A549 (cell line): ENCODE measurements at regions not wholly inside any gene's neighbourhood (a gene's known extent, or its start where the extent isn't known, plus 50 kb on each side); places are given as distances from the start of the nearest gene placed in this dataset.

Experiments
- BHLHE40 ChIP-seq: IDR thresholded peaks from 2 replicates; pipeline ENCODE4 v1.6.1; 2012; ENCODE audit warnings: low read depth, low read length, inconsistent platforms
- HDAC2 ChIP-seq: fragments of 200-600 bp; sonication (generic); IDR thresholded peaks from 2 replicates; pipeline ENCODE4 v1.6.1; 2016
- HES2 ChIP-seq: fragments of >200 bp; sonication (Bioruptor Twin); formaldehyde crosslinking; IDR thresholded peaks from 2 replicates; pipeline ENCODE4 v1.6.1; 2016
- HEYL ChIP-seq: fragments of 250-450 bp; sonication (Bioruptor Pico); IDR thresholded peaks from 2 replicates; pipeline ENCODE4 v1.8.0; 2021; ENCODE audit warnings: mild to moderate bottlenecking, moderate library complexity
- HOXB13 ChIP-seq: fragments of 250-450 bp; sonication (Bioruptor Pico); IDR thresholded peaks from 2 replicates; pipeline ENCODE4 v1.5.0; 2020; ENCODE audit warnings: low read depth, mild to moderate bottlenecking, moderate library complexity
- MAFK ChIP-seq: fragments of 450-650 bp; IDR thresholded peaks from 2 replicates; pipeline ENCODE4 v1.6.1; 2014; ENCODE audit not compliant: partially characterized antibody
- NR3C1 ChIP-seq: fragments of >200 bp; sonication (Bioruptor Twin); formaldehyde crosslinking; IDR thresholded peaks from 3 replicates; pipeline ENCODE4 v1.6.1; 2017
- POLR2A ChIP-seq: IDR thresholded peaks from 2 replicates; pipeline ENCODE4 v1.6.1; 2012; ENCODE audit warnings: mild to moderate bottlenecking, low read length
- POLR2AphosphoS2 ChIP-seq: conservative IDR thresholded peaks from 2 replicates; pipeline ENCODE4 v1.6.1; 2012; ENCODE audit warnings: low read length, improper control_type of control experiment, inconsistent platforms
- RAD21 ChIP-seq, 2 experiments: fragments of >200 bp in 1 of 2; sonication (Bioruptor Twin) in 1 of 2; formaldehyde crosslinking in 1 of 2; IDR thresholded peaks in 1 of 2; conservative IDR thresholded peaks in 1 of 2; 2 replicates in 1 of 2; 3 replicates in 1 of 2; pipeline ENCODE4 v1.6.1; 2012 to 2018; ENCODE audit warnings: inconsistent platforms in 1 of 2
- RCOR1 ChIP-seq: fragments of 150-350 bp; IDR thresholded peaks from 2 replicates; pipeline ENCODE4 v1.6.1; 2014; ENCODE audit warnings: antibody characterized with exemption, low read length, low read depth
- ZC3H11A ChIP-seq: fragments of 450-650 bp; IDR thresholded peaks from 2 replicates; pipeline ENCODE4 v1.6.1; 2014; ENCODE audit warnings: antibody characterized with exemption, mild to moderate bottlenecking
- TF ChIP-seq, protein P1 (sequence below): fragments of >200 bp; sonication (Bioruptor Twin); formaldehyde crosslinking; IDR thresholded peaks from 3 replicates; pipeline ENCODE4 v1.5.1; 2016

- TF ChIP-seq RCOR1 (no peak), BHLHE40 (no peak), POLR2A (no peak), NR3C1 (no peak), MAFK (no peak), HEYL (no peak), RAD21 (conservative IDR thresholded peaks at IDR 0.05 in 1 of 2, IDR thresholded peaks at IDR 0.05 in 1 of 2) (no peak), ZC3H11A (no peak), POLR2AphosphoS2 (no peak), HOXB13 (no peak), HDAC2 (no peak), HES2 (no peak)
- TF ChIP-seq, protein P1, sequence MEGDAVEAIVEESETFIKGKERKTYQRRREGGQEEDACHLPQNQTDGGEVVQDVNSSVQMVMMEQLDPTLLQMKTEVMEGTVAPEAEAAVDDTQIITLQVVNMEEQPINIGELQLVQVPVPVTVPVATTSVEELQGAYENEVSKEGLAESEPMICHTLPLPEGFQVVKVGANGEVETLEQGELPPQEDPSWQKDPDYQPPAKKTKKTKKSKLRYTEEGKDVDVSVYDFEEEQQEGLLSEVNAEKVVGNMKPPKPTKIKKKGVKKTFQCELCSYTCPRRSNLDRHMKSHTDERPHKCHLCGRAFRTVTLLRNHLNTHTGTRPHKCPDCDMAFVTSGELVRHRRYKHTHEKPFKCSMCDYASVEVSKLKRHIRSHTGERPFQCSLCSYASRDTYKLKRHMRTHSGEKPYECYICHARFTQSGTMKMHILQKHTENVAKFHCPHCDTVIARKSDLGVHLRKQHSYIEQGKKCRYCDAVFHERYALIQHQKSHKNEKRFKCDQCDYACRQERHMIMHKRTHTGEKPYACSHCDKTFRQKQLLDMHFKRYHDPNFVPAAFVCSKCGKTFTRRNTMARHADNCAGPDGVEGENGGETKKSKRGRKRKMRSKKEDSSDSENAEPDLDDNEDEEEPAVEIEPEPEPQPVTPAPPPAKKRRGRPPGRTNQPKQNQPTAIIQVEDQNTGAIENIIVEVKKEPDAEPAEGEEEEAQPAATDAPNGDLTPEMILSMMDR: no peak
These were observed 518.9 kb upstream of the ADARB2 start for GRCh38 chr10:2256241-2256640.
